Endodermal cell (in vitro differentiated cells): ENCODE measurements at regions not wholly inside any gene's neighbourhood (a gene's known extent, or its start where the extent isn't known, plus 50 kb on each side); places are given as distances from the start of the nearest gene placed in this dataset.

Source experiments
- DNase-seq: peaks from one replicate; pipeline ENCODE4 v3.0.0-alpha.2; 2017
- H3K27ac ChIP-seq: 2 replicates; pipeline ENCODE4 v1.5.1; 2013; ENCODE audit warnings: mild to moderate bottlenecking, low read depth, low read length, moderate library complexity
- H3K27me3 ChIP-seq: 2 replicates; pipeline ENCODE4 v1.6.1; 2013; ENCODE audit warnings: mild to moderate bottlenecking, low read length, moderate library complexity; ENCODE audit not compliant: insufficient read depth, control insufficient read depth, poor library complexity, severe bottlenecking
- H3K36me3 ChIP-seq: 2 replicates; pipeline ENCODE4 v1.7.0; 2013; ENCODE audit warnings: mild to moderate bottlenecking, low read length, moderate library complexity; ENCODE audit not compliant: control insufficient read depth, insufficient read depth
- H3K4me1 ChIP-seq: one replicate; pipeline ENCODE4 v1.7.0; 2013; ENCODE audit warnings: low read length; ENCODE audit not compliant: control insufficient read depth, insufficient read depth
- H3K4me3 ChIP-seq: 2 replicates; pipeline ENCODE4 v1.5.1; 2013; ENCODE audit warnings: mild to moderate bottlenecking, low read length, moderate library complexity
- H3K9ac ChIP-seq: 2 replicates; pipeline ENCODE4 v1.6.1; 2013; ENCODE audit warnings: mild to moderate bottlenecking, low read length, moderate library complexity; ENCODE audit not compliant: poor library complexity, severe bottlenecking; ENCODE audit errors: extremely low read depth
- H3K9me3 ChIP-seq: 2 replicates; pipeline ENCODE4 v1.6.1; 2013; ENCODE audit warnings: mild to moderate bottlenecking, low read length, moderate library complexity; ENCODE audit not compliant: control insufficient read depth
- H3K27ac Mint-ChIP-seq: 2 replicates; pipeline ENCODE4 v1.8.0; 2020; ENCODE audit warnings: mixed read lengths
- H3K27me3 Mint-ChIP-seq: 2 replicates; pipeline ENCODE4 v1.8.0; 2021; ENCODE audit warnings: mild to moderate bottlenecking, mixed read lengths; ENCODE audit not compliant: insufficient read depth
- H3K36me3 Mint-ChIP-seq: 2 replicates; pipeline ENCODE4 v1.8.0; 2020; ENCODE audit warnings: low read depth, mixed read lengths
- H3K4me1 Mint-ChIP-seq: 2 replicates; pipeline ENCODE4 v1.8.0; 2020; ENCODE audit warnings: mixed read lengths
- H3K4me3 Mint-ChIP-seq: 2 replicates; pipeline ENCODE4 v1.8.0; 2020; ENCODE audit warnings: mild to moderate bottlenecking, moderate library complexity, mixed read lengths
- H3K9me3 Mint-ChIP-seq: 2 replicates; pipeline ENCODE4 v1.8.0; 2020; ENCODE audit warnings: mild to moderate bottlenecking, mixed read lengths
- WGBS, 2 experiments: methylation state at CpG; one replicate each; pipeline versions ENCODE4 v1.1.5 to v1.1.7; 2013; ENCODE audit warnings: missing lambda C conversion rate in 2 of 2, mixed read lengths in 1 of 2; ENCODE audit not compliant: insufficient coverage in 1 of 2, insufficient read length in 1 of 2; 5-methylcytosine and 5-hydroxymethylcytosine counted together
- TF ChIP-seq, protein P1 (sequence below): fragments of 200-600 bp; sonication (generic); conservative IDR thresholded peaks from 2 replicates; pipeline ENCODE4 v1.5.0; 2021; ENCODE audit warnings: antibody characterized with exemption, mild to moderate bottlenecking

DNA sequence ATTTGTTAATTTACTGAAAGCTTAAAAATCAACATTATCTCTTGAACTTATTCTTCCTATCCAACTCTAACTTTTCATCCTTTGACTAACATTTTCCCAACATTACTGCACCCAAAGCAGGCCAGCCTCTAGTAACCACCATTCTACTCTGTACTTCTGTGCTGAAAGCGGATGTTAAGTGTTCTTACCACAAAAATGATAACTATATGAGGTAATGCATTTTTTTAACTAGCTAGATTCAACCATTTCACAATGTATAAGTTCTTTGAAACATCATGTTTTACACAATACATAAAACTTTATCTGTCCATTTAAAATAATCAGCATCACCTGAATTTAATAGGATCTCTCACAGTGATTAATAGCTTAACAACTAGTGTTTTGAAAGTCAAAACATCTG lies 468.5 kb upstream of the MGAT4C start:
- Histone ChIP-seq H3K27ac (no peak overlapping the region), H3K27me3 (no peaks in the 10 kb centered on the region), H3K9me3 (no peaks in the 10 kb centered on the region), H3K4me1 (no peaks in the 10 kb centered on the region), H3K36me3 (no peaks in the 10 kb centered on the region), H3K9ac (no peak overlapping the region), H3K4me3 (no peak overlapping the region)
- no peaks in the 10 kb centered on the region for H3K9me3 Mint-ChIP-seq
- DNase-seq, result no peak
- TF ChIP-seq, protein P1, sequence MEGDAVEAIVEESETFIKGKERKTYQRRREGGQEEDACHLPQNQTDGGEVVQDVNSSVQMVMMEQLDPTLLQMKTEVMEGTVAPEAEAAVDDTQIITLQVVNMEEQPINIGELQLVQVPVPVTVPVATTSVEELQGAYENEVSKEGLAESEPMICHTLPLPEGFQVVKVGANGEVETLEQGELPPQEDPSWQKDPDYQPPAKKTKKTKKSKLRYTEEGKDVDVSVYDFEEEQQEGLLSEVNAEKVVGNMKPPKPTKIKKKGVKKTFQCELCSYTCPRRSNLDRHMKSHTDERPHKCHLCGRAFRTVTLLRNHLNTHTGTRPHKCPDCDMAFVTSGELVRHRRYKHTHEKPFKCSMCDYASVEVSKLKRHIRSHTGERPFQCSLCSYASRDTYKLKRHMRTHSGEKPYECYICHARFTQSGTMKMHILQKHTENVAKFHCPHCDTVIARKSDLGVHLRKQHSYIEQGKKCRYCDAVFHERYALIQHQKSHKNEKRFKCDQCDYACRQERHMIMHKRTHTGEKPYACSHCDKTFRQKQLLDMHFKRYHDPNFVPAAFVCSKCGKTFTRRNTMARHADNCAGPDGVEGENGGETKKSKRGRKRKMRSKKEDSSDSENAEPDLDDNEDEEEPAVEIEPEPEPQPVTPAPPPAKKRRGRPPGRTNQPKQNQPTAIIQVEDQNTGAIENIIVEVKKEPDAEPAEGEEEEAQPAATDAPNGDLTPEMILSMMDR, result no peak
- H3K4me1 Mint-ChIP-seq, result no peaks in the 10 kb centered on the region
- H3K27ac Mint-ChIP-seq, result no peak overlapping the region
- H3K4me3 Mint-ChIP-seq, result no peak overlapping the region
- no peaks in the 10 kb centered on the region for H3K36me3 Mint-ChIP-seq
- no peaks in the 10 kb centered on the region for H3K27me3 Mint-ChIP-seq
- 100% methylated on average over 1 of the region's 1 CpG; no CpG with 5 or more reads in 1 of the 2 experiments for WGBS, 2 experiments

DNA sequence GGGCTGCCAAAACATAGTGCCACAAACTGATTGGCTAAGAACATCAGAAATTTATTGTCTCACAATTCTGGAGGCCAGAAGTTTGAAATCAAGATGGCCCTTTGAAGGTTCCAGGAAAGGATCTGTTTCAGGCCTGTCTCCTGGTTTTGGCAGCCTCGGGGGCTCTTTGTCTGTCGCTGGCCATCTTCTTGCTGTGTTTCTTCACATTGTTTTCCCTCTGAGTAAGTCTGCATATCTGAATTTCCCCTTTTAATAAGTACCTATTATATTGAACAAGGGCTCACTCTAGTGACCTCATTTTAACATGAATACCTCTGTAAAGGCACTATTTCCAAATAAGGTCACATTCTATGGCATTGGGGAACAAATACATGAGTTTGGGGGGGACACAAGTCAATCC lies 467.1 kb upstream of the MGAT4C start:
- no peaks in the 10 kb centered on the region for H3K36me3 ChIP-seq
- no peak overlapping the region for H3K9ac ChIP-seq
- H3K27me3 Mint-ChIP-seq, result no peaks in the 10 kb centered on the region
- 72 to 79% methylated on average over 2 of the region's 2 CpGs for WGBS, 2 experiments
- H3K4me3 ChIP-seq, result no peak overlapping the region
- no peak overlapping the region for H3K27ac ChIP-seq
- no peak overlapping the region for H3K27ac Mint-ChIP-seq
- no peaks in the 10 kb centered on the region for H3K9me3 ChIP-seq
- no peak overlapping the region for H3K4me3 Mint-ChIP-seq
- H3K27me3 ChIP-seq, result no peaks in the 10 kb centered on the region
- DNase-seq, result no peak
- no peaks in the 10 kb centered on the region for H3K4me1 ChIP-seq
- H3K36me3 Mint-ChIP-seq, result no peaks in the 10 kb centered on the region
- TF ChIP-seq, protein P1, result no peak
- no peaks in the 10 kb centered on the region for H3K4me1 Mint-ChIP-seq
- H3K9me3 Mint-ChIP-seq, result no peaks in the 10 kb centered on the region

DNA sequence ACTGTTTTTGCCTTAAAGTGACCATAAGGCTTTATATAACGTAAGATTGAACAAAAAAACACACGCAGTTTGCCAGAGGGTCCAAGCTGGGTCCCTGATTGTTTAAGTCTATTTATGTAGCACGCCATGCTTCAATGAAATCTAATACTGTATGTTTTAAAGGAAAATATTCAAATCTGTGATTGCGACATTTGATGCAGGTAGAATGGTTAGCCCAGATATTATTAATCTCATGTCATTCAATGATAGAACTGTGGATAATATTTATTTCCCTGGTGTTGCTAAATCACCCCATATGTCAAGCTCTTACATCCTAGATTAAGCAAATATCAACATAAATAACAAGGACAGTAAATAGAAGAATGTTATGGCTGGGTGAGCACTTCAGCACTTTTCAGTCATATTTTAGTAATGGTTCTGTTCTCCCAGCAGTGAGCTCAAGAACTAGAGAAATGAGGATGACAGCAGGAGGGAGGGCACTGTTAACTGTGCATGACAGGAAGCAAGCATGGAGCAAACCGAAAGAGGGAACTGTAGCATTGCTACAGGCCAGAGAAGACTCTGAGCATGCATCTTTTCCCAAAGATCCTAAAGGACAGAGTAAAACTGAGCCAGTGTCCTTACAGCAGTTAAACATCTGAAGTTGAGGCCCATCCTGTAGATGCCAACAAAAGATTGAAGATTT lies 465.7 kb upstream of the MGAT4C start:
- Mint-ChIP-seq H3K27ac (no peak overlapping the region), H3K4me1 (no peaks in the 10 kb centered on the region), H3K36me3 (no peaks in the 10 kb centered on the region), H3K27me3 (no peaks in the 10 kb centered on the region), H3K9me3 (no peaks in the 10 kb centered on the region), H3K4me3 (no peak overlapping the region)
- no peaks in the 10 kb centered on the region for H3K27me3 ChIP-seq
- H3K9me3 ChIP-seq, result no peaks in the 10 kb centered on the region
- DNase-seq, result no peak
- peaks cover 3% of the 10 kb centered on the region for H3K4me1 ChIP-seq
- TF ChIP-seq, protein P1, result no peak
- H3K36me3 ChIP-seq, result no peaks in the 10 kb centered on the region
- 88 to 94% methylated on average over 2 to 5 of the region's 5 CpGs for WGBS, 2 experiments
- no peak overlapping the region for H3K4me3 ChIP-seq
- H3K9ac ChIP-seq, result no peak overlapping the region
- no peak overlapping the region for H3K27ac ChIP-seq
